ENCODE measurements at regions not wholly inside any gene's neighbourhood (a gene's known extent, or its start where the extent isn't known, plus 50 kb on each side); places are given as distances from the start of the nearest gene placed in this dataset.

DNA sequence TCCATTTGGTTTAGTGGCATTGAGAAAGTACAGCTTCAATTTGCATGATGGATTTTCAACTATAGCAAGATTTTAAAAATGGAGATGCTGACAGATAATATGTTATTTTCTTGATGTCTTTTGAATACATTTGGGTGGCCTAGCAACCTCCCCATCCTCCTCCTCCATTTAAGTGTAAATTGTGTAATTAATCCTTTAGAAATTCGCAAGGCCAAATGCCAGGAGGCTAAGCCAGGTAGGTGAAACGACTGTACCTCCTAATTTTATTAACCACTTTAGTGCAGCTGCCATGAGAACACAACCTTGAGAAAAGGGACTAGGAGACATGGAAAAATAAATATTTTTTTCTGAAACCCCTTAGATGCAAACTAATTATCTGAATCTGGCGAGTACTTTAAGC is 248.8 kb downstream of the MRPS30 start:
- Histone ChIP-seq H3K4me2 (replicated peaks; ENCODE audit: low read depth, low read length, poor library complexity, severe bottlenecking) (no peak overlapping the region), H3K79me2 (ENCODE audit: control insufficient read depth, insufficient read depth, low read length) (no peaks in the 10 kb centered on the region), H2AFZ (ENCODE audit: insufficient read depth, low read depth, low read length, poor library complexity, severe bottlenecking) (no peak overlapping the region), H3K27ac (ENCODE audit: low read length in 2 of 2) (no peak overlapping the region), H3K4me3 (ENCODE audit: control extremely low read depth in 1 of 5, extremely low read depth in 1 of 5, insufficient read depth in 1 of 5, low read depth in 2 of 5, low read length in 4 of 5) (no peak overlapping the region), H3K4me1 (ENCODE audit: control insufficient read depth in 2 of 2, insufficient read depth in 2 of 2, low read length in 2 of 2) (no peaks in the 10 kb centered on the region), H3K36me3 (replicated peaks in 1 of 2; ENCODE audit: control extremely low read depth in 1 of 2, control insufficient read depth in 1 of 2, extremely low read depth in 1 of 2, insufficient read depth in 2 of 2, low read length in 1 of 2) (no peaks in the 10 kb centered on the region), H3K27me3 (replicated peaks in 1 of 4; ENCODE audit: control extremely low read depth in 1 of 4, control insufficient read depth in 3 of 4, insufficient read depth in 4 of 4, low read length in 3 of 4) (no peaks in the 10 kb centered on the region), H3K9ac (ENCODE audit: low read length) (no peak overlapping the region), H3K9me3 (ENCODE audit: control extremely low read depth in 1 of 3, control insufficient read depth in 2 of 3, insufficient read depth in 1 of 3, low read length in 2 of 3) (no peaks in the 10 kb centered on the region), H4K20me1 (ENCODE audit: control insufficient read depth, insufficient read depth, low read length, poor library complexity, severe bottlenecking) (no peaks in the 10 kb centered on the region)
- CTCF ChIA-PET = no interaction called here
- intact Hi-C loops (cut with micrococcal nuclease) = no loop called here
- Mint-ChIP-seq H3K4me3 (no peak overlapping the region), H3K27ac (no peak overlapping the region), H3K9me3 (ENCODE audit: insufficient read depth) (peaks cover 2% of the 10 kb centered on the region), H3K4me1 (no peaks in the 10 kb centered on the region), H3K27me3 (no peaks in the 10 kb centered on the region)
- ATAC-seq (ENCODE audit: low read depth) (no peak), DNase-seq (no peak)
- POLR2A ChIA-PET = no interaction called here
- WGBS (ENCODE audit: insufficient coverage) = no CpG with 5 or more reads among the region's 3 CpGs
- TF ChIP-seq EZH2 (IDR thresholded peaks at IDR 0.05; ENCODE audit: borderline replicate concordance, insufficient read depth, low read depth, low read length, poor library complexity, severe bottlenecking) = no peak
- TF ChIP-seq, protein P1, sequence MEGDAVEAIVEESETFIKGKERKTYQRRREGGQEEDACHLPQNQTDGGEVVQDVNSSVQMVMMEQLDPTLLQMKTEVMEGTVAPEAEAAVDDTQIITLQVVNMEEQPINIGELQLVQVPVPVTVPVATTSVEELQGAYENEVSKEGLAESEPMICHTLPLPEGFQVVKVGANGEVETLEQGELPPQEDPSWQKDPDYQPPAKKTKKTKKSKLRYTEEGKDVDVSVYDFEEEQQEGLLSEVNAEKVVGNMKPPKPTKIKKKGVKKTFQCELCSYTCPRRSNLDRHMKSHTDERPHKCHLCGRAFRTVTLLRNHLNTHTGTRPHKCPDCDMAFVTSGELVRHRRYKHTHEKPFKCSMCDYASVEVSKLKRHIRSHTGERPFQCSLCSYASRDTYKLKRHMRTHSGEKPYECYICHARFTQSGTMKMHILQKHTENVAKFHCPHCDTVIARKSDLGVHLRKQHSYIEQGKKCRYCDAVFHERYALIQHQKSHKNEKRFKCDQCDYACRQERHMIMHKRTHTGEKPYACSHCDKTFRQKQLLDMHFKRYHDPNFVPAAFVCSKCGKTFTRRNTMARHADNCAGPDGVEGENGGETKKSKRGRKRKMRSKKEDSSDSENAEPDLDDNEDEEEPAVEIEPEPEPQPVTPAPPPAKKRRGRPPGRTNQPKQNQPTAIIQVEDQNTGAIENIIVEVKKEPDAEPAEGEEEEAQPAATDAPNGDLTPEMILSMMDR (IDR thresholded peaks at IDR 0.05) = no peak

DNA sequence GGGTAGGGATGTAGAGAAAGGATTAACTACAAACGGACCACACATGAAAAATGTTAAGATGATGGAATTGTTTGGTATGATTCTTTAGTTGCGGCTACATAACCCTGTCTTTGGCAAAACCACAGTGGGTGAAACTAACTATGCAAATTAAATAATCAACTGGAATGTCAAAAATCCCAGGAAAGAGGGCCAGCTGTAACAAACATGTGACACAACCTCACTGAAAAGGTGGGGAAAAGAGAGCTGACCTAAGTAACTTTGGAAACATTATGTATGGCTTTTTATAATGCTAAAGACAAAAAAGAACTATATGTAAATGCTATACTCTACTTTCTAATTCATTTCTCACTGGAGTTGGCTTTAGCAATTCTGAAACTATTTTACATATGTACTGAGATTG is 252.0 kb downstream of the MRPS30 start:
- H3K27me3 ChIP-seq (replicated peaks in 1 of 4; ENCODE audit: control extremely low read depth in 1 of 4, control insufficient read depth in 3 of 4, insufficient read depth in 4 of 4, low read length in 3 of 4) = no peaks in the 10 kb centered on the region
- H3K4me2 ChIP-seq (replicated peaks; ENCODE audit: low read depth, low read length, poor library complexity, severe bottlenecking) = no peak overlapping the region
- ChIA-PET CTCF (no interaction called here), POLR2A (no interaction called here)
- H3K4me3 ChIP-seq (ENCODE audit: control extremely low read depth in 1 of 5, extremely low read depth in 1 of 5, insufficient read depth in 1 of 5, low read depth in 2 of 5, low read length in 4 of 5) = no peak overlapping the region
- H3K79me2 ChIP-seq (ENCODE audit: control insufficient read depth, insufficient read depth, low read length) = no peaks in the 10 kb centered on the region
- H3K4me3 Mint-ChIP-seq = no peak overlapping the region
- no peaks in the 10 kb centered on the region for H3K4me1 Mint-ChIP-seq
- H3K27ac Mint-ChIP-seq = no peak overlapping the region
- intact Hi-C loops (cut with micrococcal nuclease) = no loop called here
- ATAC-seq (ENCODE audit: low read depth) = no peak
- no peaks in the 10 kb centered on the region for H3K9me3 ChIP-seq (ENCODE audit: control extremely low read depth in 1 of 3, control insufficient read depth in 2 of 3, insufficient read depth in 1 of 3, low read length in 2 of 3)
- H2AFZ ChIP-seq (ENCODE audit: insufficient read depth, low read depth, low read length, poor library complexity, severe bottlenecking) = no peak overlapping the region
- no peak for DNase-seq
- H3K36me3 ChIP-seq (replicated peaks in 1 of 2; ENCODE audit: control extremely low read depth in 1 of 2, control insufficient read depth in 1 of 2, extremely low read depth in 1 of 2, insufficient read depth in 2 of 2, low read length in 1 of 2) = no peaks in the 10 kb centered on the region
- no peaks in the 10 kb centered on the region for H3K4me1 ChIP-seq (ENCODE audit: control insufficient read depth in 2 of 2, insufficient read depth in 2 of 2, low read length in 2 of 2)
- peaks cover 5% of the 10 kb centered on the region for H3K9me3 Mint-ChIP-seq (ENCODE audit: insufficient read depth)
- no peak overlapping the region for H3K9ac ChIP-seq (ENCODE audit: low read length)
- H3K27me3 Mint-ChIP-seq = no peaks in the 10 kb centered on the region
- no peaks in the 10 kb centered on the region for H4K20me1 ChIP-seq (ENCODE audit: control insufficient read depth, insufficient read depth, low read length, poor library complexity, severe bottlenecking)
- TF ChIP-seq EZH2 (IDR thresholded peaks at IDR 0.05; ENCODE audit: borderline replicate concordance, insufficient read depth, low read depth, low read length, poor library complexity, severe bottlenecking) = no peak
- TF ChIP-seq, protein P1 (IDR thresholded peaks at IDR 0.05) = no peak
- no CpG with 5 or more reads among the region's 2 CpGs for WGBS (ENCODE audit: insufficient coverage)
- H3K27ac ChIP-seq (ENCODE audit: low read length in 2 of 2) = no peak overlapping the region
